Raji (cell line): ENCODE measurements at regions not wholly inside any gene's neighbourhood (a gene's known extent, or its start where the extent isn't known, plus 50 kb on each side); places are given as distances from the start of the nearest gene placed in this dataset.

Source experiments
- POLR2A ChIP-seq: IDR thresholded peaks from 2 replicates; pipeline ENCODE4 v1.6.1; 2011; ENCODE audit warnings: low read depth, low read length, control low read depth; ENCODE audit not compliant: insufficient read depth

GRCh38 chr2:7886666-7887065, 795.2 kb upstream of the ID2 start:
- TF ChIP-seq POLR2A: no peak

- TF ChIP-seq POLR2A: no peak
Observed at GRCh38 chr2:7887441-7887840, 794.4 kb upstream of the ID2 start.

GRCh38 chr2:7888876-7889275, 793.0 kb upstream of the ID2 start:
- no peak for TF ChIP-seq POLR2A

GRCh38 chr2:7891312-7891711, 790.5 kb upstream of the ID2 start:
- TF ChIP-seq POLR2A: no peak

GRCh38 chr2:7895289-7895688, 786.6 kb upstream of the ID2 start:
- TF ChIP-seq POLR2A: no peak

- no peak for TF ChIP-seq POLR2A
Observed at GRCh38 chr2:7896940-7897487, 784.8 kb upstream of the ID2 start.

- TF ChIP-seq POLR2A: no peak
Observed at GRCh38 chr2:7899241-7899640, 782.6 kb upstream of the ID2 start.

- TF ChIP-seq POLR2A: no peak
Observed at GRCh38 chr2:7899923-7900322, 781.9 kb upstream of the ID2 start.

- no peak for TF ChIP-seq POLR2A
Observed at GRCh38 chr2:7900593-7900992, 781.3 kb upstream of the ID2 start.

GRCh38 chr2:7902251-7902765, 779.5 kb upstream of the ID2 start:
- no peak for TF ChIP-seq POLR2A

GRCh38 chr2:7904319-7904718, 777.5 kb upstream of the ID2 start:
- no peak for TF ChIP-seq POLR2A

GRCh38 chr2:7905756-7906155, 776.1 kb upstream of the ID2 start:
- TF ChIP-seq POLR2A: no peak

- no peak for TF ChIP-seq POLR2A
Observed at GRCh38 chr2:7906431-7906830, 775.4 kb upstream of the ID2 start.

GRCh38 chr2:7907041-7907440, 774.8 kb upstream of the ID2 start:
- no peak for TF ChIP-seq POLR2A

- no peak for TF ChIP-seq POLR2A
Observed at GRCh38 chr2:7910752-7911151, 771.1 kb upstream of the ID2 start.

GRCh38 chr2:7911196-7911595, 770.7 kb upstream of the ID2 start:
- no peak for TF ChIP-seq POLR2A

- no peak for TF ChIP-seq POLR2A
Observed at GRCh38 chr2:7913974-7914373, 767.9 kb upstream of the ID2 start.
